HG03095 (cell line): ENCODE measurements at regions not wholly inside any gene's neighbourhood (a gene's known extent, or its start where the extent isn't known, plus 50 kb on each side); places are given as distances from the start of the nearest gene placed in this dataset.
A peak's percentile ranks its signal among the peaks of the same experiment; 100 is the strongest.

ENCODE experiments used
- ATAC-seq: cut with Tn5 transposase; IDR thresholded peaks from one replicate; pipeline ENCODE4 v1.9.1; 2021; ENCODE audit warnings: moderate library complexity; ENCODE audit not compliant: unreplicated experiment

DNA sequence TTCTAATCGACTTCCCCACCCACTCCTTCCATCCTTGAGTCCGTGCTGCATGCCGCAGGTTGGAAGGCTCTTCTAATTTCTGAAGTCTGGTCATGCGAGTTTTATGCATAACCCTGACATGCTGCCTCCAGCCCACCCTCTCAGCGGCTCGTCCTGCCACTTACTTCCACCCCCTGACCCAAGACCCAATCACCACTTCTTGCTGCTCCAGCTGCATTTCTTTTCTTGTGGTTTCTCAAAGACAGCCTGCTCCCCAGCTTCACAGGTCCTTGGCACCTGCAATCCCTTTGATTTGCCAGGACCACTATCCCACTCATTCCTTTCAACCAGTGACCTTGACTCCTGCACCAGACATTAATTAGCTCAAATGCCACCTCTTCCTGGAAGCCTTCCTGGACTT is 486.7 kb downstream of the VRK1 start:
- no peak for ATAC-seq

DNA sequence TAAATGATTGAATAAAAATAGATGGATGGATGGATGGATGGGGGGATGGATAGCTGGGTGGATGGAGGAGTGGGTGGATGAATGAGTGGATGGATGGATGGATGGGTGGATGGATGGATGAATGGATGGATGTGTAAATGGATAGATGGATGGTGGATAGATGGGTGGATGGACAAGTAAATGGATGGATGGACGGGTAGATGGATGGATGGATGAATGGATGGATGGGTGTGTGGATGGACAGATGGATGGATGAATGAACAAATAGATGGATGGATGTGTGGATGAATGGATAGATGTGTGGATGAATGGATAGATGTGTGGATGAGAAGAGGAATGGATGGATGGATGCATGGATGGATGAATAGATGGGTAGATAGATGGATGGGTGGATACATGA is 490.8 kb downstream of the VRK1 start:
- no peak for ATAC-seq

DNA sequence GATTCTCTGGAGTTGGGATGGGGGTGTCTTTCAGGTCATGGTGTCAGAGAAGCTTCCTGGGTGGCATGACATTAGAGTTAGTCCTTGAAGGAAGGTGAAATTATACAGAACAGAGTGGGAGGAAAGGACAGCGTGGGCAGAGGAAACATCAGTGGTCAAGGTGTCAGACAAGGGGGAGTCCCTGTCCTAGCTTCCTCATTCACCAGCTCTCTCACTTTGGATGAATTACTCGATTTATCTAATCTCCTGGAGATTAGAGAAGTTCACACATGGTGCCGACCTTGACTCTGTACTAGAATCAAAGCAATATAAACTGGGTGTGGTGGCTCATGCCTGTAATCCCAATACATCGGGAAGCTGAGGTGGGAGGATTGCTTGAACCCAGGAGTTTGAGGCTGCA is 492.9 kb downstream of the VRK1 start:
- no peak for ATAC-seq

DNA sequence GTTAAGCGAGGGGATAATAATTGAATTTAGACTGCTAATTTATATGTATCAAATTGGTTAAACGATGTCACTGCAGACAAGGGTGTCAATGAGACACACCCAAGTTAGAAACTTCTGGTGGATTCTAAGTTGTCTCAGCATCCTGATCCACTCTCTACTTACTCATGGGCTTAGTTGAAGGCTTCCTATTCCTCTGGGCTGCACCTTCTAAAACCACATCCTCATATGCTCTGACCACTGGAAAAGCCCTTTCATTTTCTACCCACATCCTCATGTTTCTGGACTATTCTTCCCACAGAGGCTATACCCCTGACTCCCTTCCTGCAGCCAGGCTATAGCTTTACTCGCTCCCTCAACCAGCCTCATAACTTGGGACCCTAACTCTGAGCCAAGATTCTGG is 493.8 kb downstream of the VRK1 start:
- no peak for ATAC-seq

DNA sequence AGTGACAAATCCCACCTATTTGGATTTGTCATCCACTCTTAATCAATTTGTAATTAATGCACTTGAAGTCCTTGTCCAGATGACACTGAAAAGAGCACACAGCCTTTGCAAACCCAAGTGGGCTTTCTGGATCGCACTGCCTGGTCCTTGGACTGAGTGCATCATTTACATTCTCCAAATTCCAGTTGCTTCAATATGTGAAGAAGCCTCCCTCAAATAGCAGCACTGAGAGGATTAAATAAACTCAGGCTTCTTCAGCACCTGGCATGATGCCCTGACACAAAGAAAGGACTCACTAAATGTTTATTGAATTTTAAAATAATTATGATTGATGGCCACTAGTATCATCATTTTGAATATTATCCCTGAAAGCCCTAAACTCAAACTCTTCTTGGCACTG is 496.5 kb downstream of the VRK1 start:
- no peak for ATAC-seq

DNA sequence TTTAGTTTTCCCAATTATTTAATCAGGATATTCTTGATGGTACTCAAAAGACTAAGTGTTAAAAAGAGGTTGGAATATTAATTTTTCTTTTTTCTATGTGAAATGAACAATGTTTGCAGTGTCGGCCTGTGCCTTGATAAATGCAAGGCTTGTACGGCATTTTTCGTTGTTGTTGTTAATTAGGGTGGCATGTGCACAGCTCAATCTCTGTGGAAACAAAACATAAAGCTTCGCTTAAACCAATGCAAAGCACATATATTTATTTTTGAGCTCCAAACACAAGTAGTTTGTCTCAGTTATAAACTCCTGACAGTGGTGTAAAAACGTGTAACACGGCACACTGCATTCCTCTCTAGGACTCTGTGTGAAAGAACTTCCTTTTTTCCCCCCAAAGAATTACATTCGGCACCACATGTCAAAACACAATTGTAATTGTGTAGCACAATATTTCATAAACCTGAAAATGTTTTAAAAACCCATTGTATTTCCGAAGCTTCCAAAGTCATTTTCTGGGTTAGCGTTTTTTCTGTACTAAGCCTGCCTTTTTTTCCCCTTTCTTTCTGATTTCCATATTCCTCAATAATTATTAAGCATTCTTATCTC is 498.0 kb downstream of the VRK1 start:
- no peak for ATAC-seq

DNA sequence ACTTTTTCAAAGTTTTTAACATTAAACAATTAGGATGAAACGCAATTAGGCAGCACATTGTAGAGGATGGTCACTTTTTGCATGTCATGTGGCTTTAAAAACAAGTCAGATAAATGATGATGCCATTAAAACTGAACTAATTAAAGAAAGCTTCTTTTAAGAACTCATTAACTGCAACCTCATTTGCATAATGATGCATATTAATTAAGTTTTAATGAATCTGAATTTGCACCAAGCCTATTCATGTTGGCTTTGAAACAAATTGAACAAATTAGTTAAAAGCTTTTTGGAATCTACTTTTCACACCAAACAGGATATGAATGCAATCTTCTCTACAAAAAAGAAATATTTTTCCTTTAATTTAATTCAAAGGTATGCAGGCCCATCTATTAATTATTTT is 499.0 kb downstream of the VRK1 start:
- ATAC-seq = no peak

DNA sequence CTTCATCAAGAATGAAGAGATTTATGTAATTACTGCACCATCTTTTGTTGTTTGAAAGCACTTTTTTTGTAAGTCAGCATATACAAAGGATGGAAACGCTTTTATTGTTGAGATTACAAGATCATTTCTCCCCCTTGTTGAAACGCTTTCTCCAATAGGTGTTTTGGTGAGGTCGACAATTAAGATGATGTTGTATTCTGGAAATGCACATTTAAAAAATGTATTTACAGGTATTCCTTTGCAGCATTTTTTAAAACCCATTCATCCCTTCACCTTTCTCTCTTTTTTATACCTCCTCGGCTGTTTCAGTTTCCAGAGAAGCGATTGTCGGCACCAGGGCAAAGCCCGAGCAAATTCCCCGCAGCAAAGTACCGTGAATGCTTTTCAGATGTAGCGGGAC is 499.9 kb downstream of the VRK1 start:
- no peak for ATAC-seq

DNA sequence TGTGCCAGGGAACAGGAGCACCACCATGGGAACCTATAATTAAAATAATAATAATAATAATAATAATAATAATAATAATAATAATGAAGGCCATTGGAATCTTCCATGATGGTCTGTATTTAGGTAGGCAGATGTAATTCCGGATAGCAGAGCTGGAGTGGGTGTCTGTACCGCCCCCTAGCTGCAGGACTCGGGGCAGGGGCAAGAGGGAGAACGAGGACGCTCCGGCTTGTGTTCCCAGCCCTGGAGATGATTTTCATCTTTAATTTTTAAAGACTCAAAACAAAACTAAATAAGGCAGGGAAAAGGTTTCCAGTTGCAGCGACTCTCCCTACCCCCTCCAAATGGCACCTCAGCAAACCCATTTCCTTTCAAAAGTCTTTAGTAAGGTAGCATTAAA is 501.1 kb downstream of the VRK1 start:
- no peak for ATAC-seq

DNA sequence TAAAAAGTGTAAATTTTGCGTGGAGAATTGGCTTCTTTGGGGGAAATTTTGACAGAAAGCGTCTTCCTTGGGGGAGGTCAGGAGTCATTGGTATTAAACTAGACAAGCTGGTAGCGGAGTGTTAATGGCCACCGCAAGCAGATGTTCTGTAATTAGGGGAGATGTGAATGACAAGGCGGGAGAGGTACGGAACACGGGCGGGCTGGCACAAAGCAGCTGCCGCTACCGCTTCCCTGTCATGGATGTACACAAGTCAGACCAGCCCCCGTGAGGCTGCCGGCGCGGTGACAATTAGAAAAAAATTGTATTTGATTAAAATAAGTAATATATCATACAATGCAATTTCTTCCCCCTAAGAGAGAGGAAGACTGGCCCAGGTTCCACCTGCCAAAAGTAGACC is 501.6 kb downstream of the VRK1 start:
- ATAC-seq = no peak

DNA sequence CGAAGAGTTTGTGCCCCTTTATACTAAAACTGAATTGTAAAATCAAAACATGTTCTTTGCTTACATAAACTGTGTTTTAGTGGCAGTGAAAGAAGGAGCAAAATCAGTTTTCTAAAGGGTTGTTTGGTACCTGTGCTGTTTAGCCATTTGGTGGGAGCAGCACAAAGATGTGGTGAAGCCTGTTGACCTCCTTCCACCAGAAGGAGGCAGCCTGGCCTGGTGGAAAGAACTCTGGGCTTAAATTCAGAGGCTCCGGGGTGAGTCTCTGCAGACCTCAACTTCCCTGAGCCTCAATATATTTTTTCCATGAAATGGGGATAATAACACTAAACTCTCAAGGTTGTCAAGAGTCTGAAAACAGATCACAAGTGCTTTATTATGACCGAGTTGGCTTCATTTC is 502.5 kb downstream of the VRK1 start:
- ATAC-seq = no peak

DNA sequence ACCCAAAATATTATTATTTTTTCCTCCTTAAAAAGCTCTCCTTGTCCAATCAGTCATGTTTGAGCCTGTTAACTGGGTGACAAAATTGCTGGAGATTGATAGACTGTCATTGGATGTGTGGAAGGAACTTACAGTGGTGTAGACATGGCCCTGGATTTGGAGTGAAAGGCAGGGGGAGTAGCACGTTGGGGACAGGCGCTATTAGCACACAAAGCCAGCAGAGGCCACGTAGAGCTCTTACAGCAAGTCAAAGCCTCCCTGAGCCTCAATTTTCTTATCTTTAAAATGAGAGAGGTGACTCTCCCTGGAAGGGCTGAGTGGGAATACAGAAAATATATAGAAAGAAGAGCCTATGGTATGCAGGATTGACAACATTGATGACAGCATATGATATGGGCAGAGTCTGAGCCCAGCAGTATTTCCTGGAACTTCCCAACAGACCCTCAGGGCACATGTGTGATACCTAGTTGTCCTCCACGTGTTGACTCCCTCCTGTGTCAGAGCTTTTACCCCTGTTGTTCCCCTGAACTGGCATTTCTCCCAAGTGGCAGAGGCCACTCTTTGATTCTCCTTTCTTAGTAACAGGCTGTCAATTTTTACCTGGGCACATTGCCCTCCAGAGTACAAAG is 504.9 kb downstream of the VRK1 start:
- ATAC-seq = no peak

DNA sequence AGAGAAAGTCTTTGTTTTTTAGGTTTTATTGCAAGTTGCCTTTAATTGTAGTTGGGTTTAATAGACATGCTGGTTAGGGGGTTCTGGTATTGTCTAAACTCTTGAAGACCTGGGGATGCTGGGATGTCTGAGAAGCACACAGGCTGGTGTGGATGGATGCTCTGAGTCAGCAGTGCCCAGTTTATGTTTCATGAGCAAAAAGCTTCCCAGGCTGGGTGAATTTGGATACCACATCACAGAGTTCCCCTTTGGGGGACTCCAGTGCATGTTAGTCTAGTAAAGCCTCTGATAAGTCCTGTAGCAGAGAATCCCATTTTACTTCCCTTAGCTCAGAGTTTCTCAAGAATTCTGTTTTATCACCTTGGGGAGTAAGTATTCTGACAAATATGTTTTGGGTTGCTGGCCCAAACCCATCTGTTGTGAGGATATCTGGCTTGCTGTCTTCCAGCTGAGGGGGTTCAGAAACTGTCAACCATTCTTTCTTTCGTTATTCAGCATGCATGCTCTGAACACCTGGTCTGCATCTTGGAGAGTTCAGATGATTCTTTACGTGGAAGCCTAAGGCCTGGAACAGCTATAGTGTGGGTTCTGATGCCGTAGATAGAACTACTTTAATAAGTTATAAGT is 509.1 kb downstream of the VRK1 start:
- peak; percentile 60 for ATAC-seq

DNA sequence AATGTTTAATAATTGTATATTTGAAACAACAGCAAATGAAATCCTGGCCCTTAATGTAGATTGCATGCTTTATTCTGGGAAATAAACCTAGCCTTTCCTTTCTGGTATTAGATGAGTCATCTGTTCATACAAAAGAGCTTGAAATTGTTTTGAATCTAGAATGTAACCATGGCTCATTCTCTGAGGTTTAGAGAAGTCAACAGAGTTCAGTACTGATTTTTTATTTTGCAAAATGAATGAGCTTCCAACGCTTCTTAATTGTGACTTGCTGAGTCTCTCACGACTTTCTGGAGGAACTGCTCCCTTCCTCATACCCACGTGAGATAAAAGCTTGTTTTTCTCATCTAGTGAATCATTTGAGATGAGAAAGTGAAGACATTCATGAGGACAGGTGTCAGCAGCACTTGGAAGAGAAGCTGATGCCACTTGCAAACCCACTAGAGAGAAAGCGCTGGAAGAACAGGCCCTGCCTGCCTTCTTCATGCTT is 509.6 kb downstream of the VRK1 start:
- peak; percentile 43 for ATAC-seq

DNA sequence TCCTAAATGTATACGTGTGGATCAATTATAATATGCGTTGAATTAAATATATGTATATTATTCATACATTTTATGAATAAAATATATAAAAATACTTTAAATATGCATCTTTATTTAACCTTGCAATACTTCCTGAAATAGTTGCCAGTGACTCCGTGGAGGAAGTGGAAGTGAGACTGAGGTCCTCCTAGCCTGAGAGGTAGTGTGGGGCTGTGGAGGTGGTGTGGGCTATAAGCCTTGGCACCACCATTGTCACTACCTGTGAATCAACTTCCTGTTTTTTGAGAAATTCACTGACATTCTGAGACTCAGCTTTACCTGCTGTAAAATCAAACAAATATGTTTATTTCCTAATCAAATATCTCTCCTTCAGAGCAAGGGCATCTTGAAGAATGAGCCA is 514.2 kb downstream of the VRK1 start:
- ATAC-seq = no peak

DNA sequence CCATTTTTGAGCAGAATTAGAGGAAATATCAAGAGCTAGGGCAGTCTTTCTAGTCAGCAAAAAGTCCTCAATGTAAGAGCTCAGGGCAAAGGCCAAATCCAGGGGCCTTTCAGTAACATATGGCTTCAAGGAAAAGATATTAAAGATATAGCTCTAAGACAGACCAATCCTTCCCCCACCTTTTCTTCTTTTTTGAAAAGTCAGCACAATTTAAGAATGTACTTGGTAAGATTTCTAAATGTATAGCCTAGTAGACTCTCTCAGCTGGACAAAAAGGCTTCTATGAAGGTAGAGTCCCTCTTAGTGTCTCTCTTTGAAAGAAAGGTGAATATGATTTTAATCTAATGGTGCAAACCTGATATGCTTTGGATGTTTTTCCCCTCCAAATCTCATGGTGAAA is 515.7 kb downstream of the VRK1 start:
- ATAC-seq = no peak

DNA sequence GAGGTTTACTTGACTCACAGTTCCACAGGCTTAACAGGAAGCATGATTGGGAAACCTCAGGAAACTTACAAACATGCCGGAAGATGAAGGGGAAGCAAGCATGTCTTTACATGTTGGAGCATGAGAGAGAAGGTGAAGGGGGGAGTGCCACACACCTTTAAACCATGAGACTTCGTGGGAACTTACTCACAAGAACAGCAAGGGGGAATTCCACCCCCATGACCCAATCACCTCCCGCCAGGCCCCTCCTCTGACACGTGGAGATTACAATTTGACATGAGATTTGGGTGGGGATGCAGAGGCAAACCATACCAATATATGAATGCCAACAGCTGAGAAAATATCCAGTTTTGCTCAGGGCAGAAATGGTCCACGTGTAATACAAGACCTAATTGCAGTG is 518.6 kb downstream of the VRK1 start:
- ATAC-seq = no peak

DNA sequence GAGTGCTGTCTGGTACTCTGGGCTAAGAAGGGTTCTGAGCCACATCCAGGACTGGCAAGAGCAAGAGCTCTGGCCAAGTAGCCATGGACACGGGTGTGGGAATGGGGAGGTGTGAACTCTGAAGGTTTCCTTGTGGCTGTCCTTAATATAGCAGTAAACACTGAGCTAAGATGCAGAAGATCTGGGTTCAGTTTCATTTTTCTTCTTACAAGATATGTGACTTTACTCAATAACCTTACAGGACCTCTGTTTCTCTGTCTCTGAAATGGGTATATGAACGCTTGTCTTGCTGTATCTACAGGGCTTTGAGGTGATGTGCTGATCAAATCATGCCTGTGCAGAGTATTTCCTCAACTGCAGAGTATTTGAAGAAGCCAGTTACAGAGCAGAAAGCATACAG is 521.2 kb downstream of the VRK1 start:
- ATAC-seq = no peak

DNA sequence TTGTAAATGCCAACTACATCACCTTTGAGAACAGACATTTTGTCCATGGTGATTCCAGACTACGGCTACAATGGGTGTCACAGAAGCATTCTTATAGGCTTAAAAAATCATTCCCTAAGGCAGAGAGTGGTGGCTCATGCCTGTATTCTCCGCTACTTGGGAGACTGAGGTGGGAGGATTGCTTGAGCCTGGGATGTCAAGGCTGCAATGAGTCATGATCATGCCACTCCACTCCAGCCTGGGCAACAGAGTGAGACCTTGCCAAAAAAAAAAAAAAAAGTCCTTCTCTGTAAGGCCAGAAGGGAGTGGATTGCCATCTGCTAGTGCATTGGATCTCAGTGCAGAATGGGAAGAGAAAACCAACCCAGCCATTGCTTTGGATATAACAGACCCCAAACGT is 522.5 kb downstream of the VRK1 start:
- no peak for ATAC-seq

DNA sequence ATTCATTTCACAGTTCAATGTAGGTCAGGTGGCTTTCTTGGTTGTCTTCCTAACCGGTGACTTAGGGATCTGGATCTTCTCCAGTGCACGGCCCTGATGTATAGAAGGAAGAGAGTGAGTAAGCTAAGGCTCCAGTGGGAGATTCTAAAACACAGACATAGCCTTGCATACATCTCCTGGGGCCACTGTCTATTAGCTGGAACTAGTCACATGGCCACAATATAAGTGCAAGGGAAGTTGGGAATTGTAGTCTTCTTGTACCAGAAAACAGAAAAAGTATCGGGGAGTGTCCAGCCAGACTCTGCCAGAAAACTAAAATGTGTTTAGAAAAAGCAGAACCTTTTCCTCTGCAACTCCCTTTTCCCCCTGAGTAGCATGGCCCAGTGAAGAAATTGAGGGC is 531.6 kb downstream of the VRK1 start:
- no peak for ATAC-seq

DNA sequence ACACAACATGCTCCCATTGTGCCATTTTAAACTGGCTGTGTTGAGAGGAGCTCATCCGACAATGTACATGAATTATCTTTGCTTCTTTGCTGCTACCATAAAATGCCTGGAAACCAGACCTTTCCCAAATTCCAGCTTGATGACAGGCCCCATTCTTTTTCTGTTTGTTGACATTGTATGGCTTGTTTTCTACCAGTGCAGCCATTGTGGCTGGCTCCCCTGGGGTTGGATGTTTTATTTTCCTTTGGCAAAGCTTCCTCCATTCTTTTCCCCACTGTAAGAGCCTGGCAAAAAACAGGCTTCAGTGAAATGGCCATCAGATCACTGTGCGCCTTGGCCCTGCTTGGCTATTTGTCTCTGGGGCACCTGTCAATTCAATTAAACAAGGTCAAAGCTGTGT is 532.5 kb downstream of the VRK1 start:
- no peak for ATAC-seq

DNA sequence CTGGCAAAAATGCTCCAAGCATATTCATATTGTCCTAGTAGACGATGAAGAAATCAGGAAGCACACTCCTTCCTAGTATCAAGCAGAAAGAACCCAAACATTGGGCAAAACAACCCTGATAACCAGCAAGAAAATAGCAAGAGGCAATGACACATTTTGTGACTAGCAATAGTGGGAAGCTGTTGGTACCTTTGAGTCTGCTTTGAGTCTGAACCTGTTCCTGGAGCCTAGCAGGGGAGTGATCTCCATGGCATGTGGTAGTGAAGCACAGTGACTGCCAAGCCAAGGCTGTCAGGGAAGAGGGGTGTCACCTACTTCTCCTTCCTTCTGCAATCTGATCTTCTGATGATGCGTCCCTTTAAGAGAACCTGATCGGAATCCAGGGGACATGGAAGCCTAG is 533.9 kb downstream of the VRK1 start:
- no peak for ATAC-seq

DNA sequence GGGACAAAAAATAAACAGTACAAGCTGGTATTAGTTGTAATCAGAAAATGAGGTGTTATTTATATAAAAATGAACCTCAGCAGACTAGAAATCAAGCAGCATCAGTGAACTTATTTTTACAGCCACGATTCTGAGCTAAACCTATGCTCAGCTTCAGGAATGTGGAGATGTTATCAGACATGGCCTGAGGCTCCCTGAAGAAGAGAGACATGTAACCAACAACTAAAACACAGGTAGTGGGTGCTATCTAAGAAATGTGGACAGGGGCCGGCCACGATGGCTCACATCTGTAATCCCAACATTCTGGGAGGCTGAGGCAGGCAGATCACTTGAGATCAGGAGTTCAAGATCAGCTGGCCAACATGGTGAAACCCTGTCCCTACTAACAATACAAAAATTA is 534.3 kb downstream of the VRK1 start:
- no peak for ATAC-seq
